GM18502 (cell line): ENCODE measurements at regions not wholly inside any gene's neighbourhood (a gene's known extent, or its start where the extent isn't known, plus 50 kb on each side); places are given as distances from the start of the nearest gene placed in this dataset.
"Not testable (repeated sequence)": the region's sequence is repeated elsewhere in the genome, so short reads cannot be mapped to it uniquely, and the experiment has no call there.

Experiments used
- ATAC-seq: cut with Tn5 transposase; IDR thresholded peaks from one replicate; pipeline ENCODE4 v1.9.1; 2021; ENCODE audit warnings: mild to moderate bottlenecking; ENCODE audit not compliant: unreplicated experiment, poor library complexity

- ATAC-seq, result no peak
These were observed 275.6 kb downstream of the SLC7A11 start for GRCh38 chr4:137966504-137966903.

GRCh38 chr4:137961051-137961438 lies 281.1 kb downstream of the SLC7A11 start:
- ATAC-seq, result no peak

GRCh38 chr4:137960371-137961050 lies 281.6 kb downstream of the SLC7A11 start:
- ATAC-seq, result no peak

GRCh38 chr4:137957806-137958205 lies 284.3 kb downstream of the SLC7A11 start:
- no peak for ATAC-seq

- no peak for ATAC-seq
These were observed 285.9 kb downstream of the SLC7A11 start for GRCh38 chr4:137956256-137956655.

- ATAC-seq, result no peak
These were observed 286.6 kb downstream of the SLC7A11 start for GRCh38 chr4:137955595-137955994.

- ATAC-seq, result no peak
These were observed 290.0 kb downstream of the SLC7A11 start for GRCh38 chr4:137952116-137952515.

- no peak for ATAC-seq
These were observed 291.9 kb downstream of the SLC7A11 start for GRCh38 chr4:137950286-137950685.

- ATAC-seq, result no peak
These were observed 292.4 kb downstream of the SLC7A11 start for GRCh38 chr4:137949746-137950145.

GRCh38 chr4:137946453-137947174 lies 295.5 kb downstream of the SLC7A11 start:
- no peak for ATAC-seq

GRCh38 chr4:137942815-137943214 lies 299.3 kb downstream of the SLC7A11 start:
- not testable (repeated sequence) for ATAC-seq

GRCh38 chr4:137942015-137942515 lies 300.1 kb downstream of the SLC7A11 start:
- ATAC-seq, result not testable (repeated sequence)

GRCh38 chr4:137934911-137935310 lies 307.2 kb downstream of the SLC7A11 start:
- ATAC-seq, result no peak

- no peak for ATAC-seq
These were observed 308.1 kb downstream of the SLC7A11 start for GRCh38 chr4:137934046-137934445.

GRCh38 chr4:137927972-137928371 lies 314.2 kb downstream of the SLC7A11 start:
- no peak for ATAC-seq

- ATAC-seq, result peak; percentile 73
These were observed 318.7 kb downstream of the SLC7A11 start for GRCh38 chr4:137923494-137923893.

- no peak for ATAC-seq
These were observed 319.4 kb downstream of the SLC7A11 start for GRCh38 chr4:137922721-137923120.

GRCh38 chr4:137909529-137910309 lies 332.4 kb downstream of the SLC7A11 start:
- no peak for ATAC-seq

- ATAC-seq, result no peak
These were observed 336.2 kb downstream of the SLC7A11 start for GRCh38 chr4:137905930-137906329.

- no peak for ATAC-seq
These were observed 341.0 kb downstream of the SLC7A11 start for GRCh38 chr4:137901114-137901513.

- ATAC-seq, result no peak
These were observed 345.9 kb downstream of the SLC7A11 start for GRCh38 chr4:137896221-137896737.
